SU-DHL-6 (cell line): ENCODE measurements at regions not wholly inside any gene's neighbourhood (a gene's known extent, or its start where the extent isn't known, plus 50 kb on each side); places are given as distances from the start of the nearest gene placed in this dataset.

Source experiments
- EZH2phosphoT487 ChIP-seq: fragments of 200-600 bp; sonication (generic), shearing (Covaris generic); conservative IDR thresholded peaks from 2 replicates; pipeline ENCODE4 v1.6.1; 2018; ENCODE audit warnings: mild to moderate bottlenecking, antibody characterized with exemption, low read length, moderate library complexity, mixed read lengths
- TF ChIP-seq, protein P1 (sequence below): fragments of 200-600 bp; sonication (generic); IDR thresholded peaks from one replicate; pipeline ENCODE4 v1.5.1; 2017; ENCODE audit warnings: antibody characterized with exemption, mild to moderate bottlenecking, low read length, moderate library complexity; ENCODE audit not compliant: insufficient read depth, poor library complexity, severe bottlenecking

- TF ChIP-seq, protein P1, sequence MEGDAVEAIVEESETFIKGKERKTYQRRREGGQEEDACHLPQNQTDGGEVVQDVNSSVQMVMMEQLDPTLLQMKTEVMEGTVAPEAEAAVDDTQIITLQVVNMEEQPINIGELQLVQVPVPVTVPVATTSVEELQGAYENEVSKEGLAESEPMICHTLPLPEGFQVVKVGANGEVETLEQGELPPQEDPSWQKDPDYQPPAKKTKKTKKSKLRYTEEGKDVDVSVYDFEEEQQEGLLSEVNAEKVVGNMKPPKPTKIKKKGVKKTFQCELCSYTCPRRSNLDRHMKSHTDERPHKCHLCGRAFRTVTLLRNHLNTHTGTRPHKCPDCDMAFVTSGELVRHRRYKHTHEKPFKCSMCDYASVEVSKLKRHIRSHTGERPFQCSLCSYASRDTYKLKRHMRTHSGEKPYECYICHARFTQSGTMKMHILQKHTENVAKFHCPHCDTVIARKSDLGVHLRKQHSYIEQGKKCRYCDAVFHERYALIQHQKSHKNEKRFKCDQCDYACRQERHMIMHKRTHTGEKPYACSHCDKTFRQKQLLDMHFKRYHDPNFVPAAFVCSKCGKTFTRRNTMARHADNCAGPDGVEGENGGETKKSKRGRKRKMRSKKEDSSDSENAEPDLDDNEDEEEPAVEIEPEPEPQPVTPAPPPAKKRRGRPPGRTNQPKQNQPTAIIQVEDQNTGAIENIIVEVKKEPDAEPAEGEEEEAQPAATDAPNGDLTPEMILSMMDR: no peak
- TF ChIP-seq EZH2phosphoT487: no peak
These were observed 938.0 kb downstream of the GALC start for GRCh38 chr14:87055007-87055406.
